ENCODE measurements at regions not wholly inside any gene's neighbourhood (a gene's known extent, or its start where the extent isn't known, plus 50 kb on each side); places are given as distances from the start of the nearest gene placed in this dataset.
"Not testable (repeated sequence)": the region's sequence is repeated elsewhere in the genome, so short reads cannot be mapped to it uniquely, and the experiment has no call there.

DNA sequence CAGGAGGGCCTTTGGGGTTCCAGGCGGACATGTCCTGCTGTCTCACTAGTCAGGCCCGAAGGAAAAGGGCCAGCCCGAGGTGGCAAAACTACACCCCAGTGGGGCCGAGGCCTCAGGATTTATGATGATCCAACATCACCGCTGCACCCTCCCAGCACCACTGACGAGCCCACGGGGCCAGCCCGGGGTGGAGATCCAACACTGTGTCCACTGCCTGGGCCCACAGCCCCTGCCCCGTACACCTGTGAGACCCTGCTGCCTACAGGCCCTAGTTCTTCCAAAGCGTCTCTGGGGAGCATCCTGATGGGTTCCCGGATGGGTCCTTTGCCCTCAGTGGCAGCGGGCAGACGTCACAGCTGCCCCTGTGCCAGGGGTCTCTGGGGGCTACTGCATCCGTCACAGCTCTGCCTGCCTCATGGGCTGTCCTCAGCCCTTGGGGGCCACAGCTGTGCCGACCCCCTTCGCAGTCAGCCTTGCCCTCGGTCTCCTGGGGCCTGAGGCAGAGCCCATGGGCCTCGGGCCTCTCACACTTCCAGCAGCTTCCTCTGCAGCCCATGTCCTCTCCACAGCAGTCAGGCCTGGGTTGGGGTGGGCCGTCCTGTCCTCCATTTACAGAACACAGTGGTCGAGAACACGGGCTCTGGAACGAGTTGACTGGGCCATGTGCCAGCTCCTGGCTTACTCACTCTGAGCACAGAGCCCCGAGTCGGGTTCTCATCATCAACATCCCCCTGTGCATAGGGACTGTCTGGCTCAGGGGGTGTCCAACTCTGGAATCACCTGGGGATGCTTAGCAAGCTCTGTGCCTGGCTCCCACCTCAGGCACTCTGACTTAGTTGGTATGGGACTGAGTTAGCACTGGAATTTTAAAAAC lies 64.9 kb downstream of the FOXL3 start:
- in situ Hi-C loops (cut with HindIII; ENCODE audit: low pct_unique_long_range_greater_than_20kb, low sequenced_read_pairs) = no loop called here

DNA sequence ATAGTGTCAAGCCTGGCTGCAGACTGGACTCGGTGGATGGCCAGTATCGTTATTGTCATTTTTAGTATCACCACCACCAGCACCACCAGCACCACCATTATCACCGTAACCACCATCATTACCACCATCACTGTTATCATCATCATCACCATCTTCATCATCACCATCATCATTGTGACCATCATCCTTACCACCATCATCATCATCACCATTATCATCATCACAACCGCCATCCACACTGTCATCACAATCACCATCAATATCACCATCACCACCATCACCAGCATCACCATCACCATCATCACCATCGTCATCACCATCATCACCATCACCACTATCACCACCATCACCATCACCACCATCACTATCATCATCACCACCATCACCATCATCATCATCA lies 65.6 kb downstream of the FOXL3 start:
- no peak for DNase-seq (ENCODE audit: low read depth, low spot score)
- in situ Hi-C loops (cut with HindIII; ENCODE audit: low pct_unique_long_range_greater_than_20kb, low sequenced_read_pairs) = no loop called here

More for the DNA sequence above, 64.9 kb downstream of the FOXL3 start:
- DNase-seq (ENCODE audit: low read depth, low spot score) = no peak

DNA sequence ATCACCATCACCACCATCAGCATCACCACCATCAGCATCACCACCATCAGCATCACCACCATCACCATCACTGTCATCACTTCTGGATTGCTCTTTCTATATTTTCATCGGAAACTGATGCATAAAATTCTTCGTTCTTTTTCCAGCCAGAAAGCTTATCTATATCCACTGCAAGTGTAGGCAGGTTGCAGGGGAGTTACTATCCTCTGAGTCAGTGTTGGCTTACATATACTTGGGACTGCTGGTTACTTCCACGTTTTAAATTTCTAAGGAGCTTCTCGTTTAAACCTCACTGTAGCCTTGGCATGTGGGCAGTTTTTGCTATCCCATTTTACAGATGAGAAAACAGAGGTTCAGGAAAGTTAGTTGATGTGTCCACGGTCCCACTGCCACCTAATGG lies 66.1 kb downstream of the FOXL3 start:
- no peak for DNase-seq (ENCODE audit: low read depth, low spot score)
- in situ Hi-C loops (cut with HindIII; ENCODE audit: low pct_unique_long_range_greater_than_20kb, low sequenced_read_pairs) = no loop called here

DNA sequence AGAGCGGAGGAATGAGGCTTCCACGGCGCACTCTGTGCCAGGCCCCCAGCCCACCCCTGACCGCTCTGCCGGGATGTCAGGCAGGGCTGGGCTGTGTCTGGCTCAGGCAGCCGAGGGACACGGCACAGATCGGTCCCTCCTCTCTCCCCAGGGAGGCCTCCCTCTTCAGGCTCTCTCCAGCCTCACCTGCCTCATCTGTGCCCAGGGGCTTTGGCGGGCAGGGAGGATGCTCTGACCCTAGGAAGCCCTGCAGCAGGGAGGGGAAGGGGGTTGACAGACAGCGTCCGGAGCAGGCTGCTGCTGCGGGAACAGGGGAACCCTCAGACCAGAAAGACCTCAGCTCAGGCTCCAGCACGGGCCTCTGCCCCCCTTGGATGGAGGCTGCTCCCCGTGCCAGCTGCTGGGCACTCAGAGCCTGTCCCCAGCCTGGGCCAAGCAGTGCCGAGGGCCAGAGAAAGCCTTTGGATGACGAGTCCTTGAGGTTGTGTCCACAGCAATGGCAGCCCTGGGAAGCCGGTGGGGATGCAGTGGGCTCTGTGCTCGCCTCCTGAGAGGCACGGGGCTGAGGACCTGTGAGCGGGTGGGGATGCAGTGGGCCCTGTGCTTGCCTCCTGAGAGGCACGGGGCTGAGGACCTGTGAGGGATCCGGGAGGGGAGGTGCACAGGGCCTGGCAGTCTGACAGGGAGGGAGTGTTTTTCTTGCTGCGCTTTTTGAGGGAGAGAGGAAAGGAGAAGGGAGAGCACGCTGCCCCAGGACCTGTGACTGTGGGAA lies 66.9 kb downstream of the FOXL3 start:
- DNase-seq (ENCODE audit: low read depth, low spot score) = no peak
- in situ Hi-C loops (cut with HindIII; ENCODE audit: low pct_unique_long_range_greater_than_20kb, low sequenced_read_pairs) = no loop called here

DNA sequence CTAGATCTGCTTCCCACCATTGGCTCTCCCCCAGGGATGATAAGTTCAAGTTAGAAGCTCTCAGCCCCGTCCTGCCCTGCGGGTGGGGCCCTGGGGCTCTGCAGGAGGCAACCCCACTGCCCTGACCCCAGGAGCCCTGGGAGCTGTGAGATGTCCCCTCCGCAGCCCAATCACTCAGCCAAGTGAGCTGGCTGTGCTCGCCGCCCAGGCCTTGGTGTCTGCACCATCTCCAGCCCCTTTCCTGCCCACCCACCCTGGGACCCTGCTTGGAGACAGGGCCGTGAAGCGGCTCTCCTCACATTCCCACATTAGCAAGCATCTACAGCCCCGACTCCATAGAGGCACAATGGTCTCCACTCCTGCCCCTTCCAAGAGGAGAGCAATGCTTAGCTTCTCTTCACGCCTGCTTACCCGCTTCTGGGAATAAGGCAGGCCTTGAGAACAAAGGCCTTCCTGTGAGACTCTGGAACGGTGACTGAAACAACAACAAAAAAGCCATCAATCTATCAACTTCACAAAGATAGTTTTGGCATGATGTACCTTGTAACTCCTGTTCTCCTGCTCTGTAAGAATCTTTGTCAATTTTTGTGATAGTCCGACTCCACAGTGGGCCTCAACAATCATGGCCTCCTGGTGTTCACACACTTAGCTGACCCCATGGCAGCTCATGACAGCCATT lies 67.7 kb downstream of the FOXL3 start:
- no peak for DNase-seq (ENCODE audit: low read depth, low spot score)
- in situ Hi-C loops (cut with HindIII; ENCODE audit: low pct_unique_long_range_greater_than_20kb, low sequenced_read_pairs) = no loop called here

DNA sequence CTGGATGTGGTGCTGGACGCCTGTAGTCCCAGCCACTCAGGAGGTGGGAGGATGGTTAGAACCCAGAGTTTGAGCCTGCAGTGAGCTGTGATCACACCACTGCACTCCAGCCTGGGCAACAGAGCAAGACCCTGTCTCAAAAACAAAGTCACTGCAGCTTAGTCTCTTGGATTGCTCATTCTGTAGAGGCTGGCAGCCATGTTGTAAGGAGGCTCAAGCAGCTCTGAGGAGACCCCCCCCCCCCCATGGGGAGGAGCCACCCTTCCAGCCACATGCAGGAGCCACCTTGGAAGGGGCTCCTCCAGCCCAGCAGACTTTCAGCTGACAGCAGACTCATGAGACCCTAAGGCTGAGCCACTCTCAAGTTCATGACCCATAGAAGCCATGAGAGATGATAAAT lies 68.4 kb downstream of the FOXL3 start:
- no peak for DNase-seq (ENCODE audit: low read depth, low spot score)

DNA sequence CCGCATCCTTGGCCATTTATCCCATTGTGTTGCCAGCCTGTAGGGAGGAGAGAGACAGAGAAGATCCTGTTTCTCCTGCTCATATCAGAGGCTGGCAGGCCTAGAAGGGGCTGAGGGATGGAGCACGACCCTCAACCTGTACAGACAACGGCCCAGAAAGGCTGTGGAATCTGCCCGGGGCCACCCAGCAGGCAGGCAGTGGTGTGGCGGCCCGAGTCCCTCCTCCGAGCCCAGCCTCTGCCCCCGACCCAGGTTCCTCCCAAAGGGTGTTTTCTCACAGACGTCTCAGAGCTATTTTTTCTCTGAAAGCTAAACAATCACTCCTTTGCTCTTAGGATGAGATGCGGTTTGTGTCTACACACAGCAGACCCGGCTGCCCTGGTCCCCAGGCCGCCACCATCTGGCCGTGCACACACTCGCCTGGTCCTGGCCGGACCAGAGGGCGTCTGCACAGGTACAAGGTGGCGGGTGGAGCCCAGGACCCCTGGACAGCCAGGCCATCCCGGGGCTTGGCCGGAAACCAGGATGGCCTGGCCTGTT lies 69.3 kb downstream of the FOXL3 start:
- no peak for DNase-seq (ENCODE audit: low read depth, low spot score)
- in situ Hi-C loops (cut with HindIII; ENCODE audit: low pct_unique_long_range_greater_than_20kb, low sequenced_read_pairs) = no loop called here

More for the DNA sequence above, 68.4 kb downstream of the FOXL3 start:
- in situ Hi-C loops (cut with HindIII; ENCODE audit: low pct_unique_long_range_greater_than_20kb, low sequenced_read_pairs) = no loop called here

DNA sequence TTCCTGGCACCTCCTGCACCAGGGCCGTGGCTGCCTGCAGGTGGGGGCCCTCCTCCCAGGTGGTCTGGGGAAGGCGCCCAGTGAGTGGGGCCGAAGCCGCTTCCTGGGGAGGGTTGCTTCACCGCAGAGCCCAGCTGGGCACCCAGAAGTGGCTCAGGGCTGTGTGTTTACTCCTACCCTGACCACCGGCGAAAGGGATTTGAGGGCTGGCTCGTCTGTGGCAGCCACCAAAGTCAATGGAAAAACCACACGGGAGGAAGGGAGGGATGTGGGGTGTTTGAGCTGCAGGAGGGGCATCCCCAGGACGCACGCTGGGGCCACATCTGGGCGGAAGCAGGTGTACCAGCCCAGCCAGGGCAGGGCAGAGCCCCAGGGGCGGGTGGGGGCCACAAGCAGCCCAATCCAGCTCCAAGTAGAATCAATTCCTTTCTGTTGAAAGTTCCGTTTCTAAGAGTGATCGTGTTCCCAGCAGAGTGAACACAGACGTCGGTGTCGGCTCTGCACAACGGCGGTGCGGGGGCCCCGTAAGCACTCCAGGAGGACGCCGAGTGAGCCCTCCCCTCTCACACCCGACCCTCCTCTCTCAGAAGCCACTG lies 69.9 kb downstream of the FOXL3 start:
- in situ Hi-C loops (cut with HindIII; ENCODE audit: low pct_unique_long_range_greater_than_20kb, low sequenced_read_pairs) = no loop called here

DNA sequence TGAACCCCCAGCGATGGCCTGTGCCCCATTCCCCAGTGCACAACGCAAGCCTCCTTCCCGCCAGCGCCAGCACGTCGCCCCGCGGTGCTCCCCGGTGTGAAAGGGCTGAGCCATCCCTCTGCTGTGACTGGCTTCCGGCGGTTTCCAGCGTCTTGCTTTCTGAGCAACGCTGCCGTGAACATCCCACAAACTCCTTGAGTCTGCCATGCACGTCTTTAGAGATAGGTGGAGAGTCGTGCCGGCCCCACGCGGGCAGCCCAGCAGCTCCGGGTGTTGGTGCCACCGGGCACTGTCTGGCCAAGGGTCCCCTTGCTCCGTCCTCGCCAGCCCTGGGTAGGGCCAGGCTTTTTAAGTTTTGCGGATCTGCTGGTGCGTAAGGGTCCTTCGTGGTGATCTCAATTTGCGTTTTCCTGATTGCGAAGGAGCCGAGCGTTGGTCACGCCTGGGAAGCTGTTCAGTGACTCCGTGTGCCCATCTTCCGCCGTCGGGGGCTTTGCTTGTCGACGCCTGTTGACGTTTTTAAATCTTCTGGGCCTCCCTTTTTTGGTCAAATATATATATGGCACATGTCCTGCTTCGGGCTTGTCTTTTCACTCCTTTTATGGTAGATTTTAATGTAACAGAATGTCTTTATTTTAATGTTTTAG lies 70.6 kb downstream of the FOXL3 start:
- in situ Hi-C loops (cut with HindIII; ENCODE audit: low pct_unique_long_range_greater_than_20kb, low sequenced_read_pairs) = no loop called here
- no peak for DNase-seq (ENCODE audit: low read depth, low spot score)

More for the DNA sequence above, 69.9 kb downstream of the FOXL3 start:
- DNase-seq (ENCODE audit: low read depth, low spot score) = no peak

DNA sequence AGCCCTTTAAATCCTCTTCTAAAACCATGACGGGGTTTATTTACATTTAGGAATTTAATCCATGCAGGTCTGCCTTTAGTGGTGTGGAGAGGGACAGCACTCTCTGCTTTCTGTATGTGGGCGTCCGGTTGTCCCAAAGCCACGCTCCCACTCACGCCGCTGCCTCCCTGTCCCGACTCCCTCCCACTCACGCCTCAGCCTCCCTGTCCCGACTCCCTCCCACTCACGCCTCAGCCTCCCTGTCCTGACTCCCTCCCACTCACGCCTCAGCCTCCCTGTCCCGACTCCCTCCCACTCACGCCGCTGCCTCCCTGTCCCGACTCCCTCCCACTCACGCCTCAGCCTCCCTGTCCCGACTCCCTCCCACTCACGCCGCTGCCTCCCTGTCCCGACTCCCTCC lies 71.2 kb downstream of the FOXL3 start:
- DNase-seq (ENCODE audit: low read depth, low spot score); in situ Hi-C loops (cut with HindIII; ENCODE audit: low pct_unique_long_range_greater_than_20kb, low sequenced_read_pairs): not testable (repeated sequence)

DNA sequence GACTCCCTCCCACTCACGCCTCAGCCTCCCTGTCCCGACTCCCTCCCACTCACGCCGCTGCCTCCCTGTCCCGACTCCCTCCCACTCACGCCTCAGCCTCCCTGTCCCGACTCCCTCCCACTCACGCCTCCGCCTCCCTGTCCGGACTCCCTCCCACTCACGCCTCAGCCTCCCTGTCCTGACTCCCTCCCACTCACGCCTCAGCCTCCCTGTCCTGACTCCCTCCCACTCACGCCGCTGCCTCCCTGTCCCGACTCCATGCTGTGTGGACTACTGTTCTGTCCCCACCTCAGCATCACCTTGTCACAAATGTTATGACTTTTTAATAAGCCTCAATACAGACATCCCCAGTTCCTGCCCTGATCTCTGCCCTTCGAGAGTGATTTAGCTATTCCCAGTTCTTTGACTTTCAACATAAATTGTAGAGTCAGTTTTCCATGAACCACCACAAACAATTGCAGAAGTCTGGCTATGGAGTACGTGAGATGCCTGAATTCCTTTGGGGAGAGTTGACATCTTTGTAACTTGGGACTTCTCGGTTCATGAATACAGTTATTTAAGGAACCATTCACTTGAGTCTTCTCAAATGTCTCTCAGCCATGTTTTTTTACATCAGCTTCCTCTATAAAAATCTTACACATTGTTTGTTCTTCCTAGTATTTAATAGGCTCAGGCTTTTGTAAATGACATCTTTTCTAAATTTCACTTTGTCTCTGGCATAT lies 71.9 kb downstream of the FOXL3 start:
- in situ Hi-C loops (cut with HindIII; ENCODE audit: low pct_unique_long_range_greater_than_20kb, low sequenced_read_pairs) = no loop called here
- DNase-seq (ENCODE audit: low read depth, low spot score) = no peak

DNA sequence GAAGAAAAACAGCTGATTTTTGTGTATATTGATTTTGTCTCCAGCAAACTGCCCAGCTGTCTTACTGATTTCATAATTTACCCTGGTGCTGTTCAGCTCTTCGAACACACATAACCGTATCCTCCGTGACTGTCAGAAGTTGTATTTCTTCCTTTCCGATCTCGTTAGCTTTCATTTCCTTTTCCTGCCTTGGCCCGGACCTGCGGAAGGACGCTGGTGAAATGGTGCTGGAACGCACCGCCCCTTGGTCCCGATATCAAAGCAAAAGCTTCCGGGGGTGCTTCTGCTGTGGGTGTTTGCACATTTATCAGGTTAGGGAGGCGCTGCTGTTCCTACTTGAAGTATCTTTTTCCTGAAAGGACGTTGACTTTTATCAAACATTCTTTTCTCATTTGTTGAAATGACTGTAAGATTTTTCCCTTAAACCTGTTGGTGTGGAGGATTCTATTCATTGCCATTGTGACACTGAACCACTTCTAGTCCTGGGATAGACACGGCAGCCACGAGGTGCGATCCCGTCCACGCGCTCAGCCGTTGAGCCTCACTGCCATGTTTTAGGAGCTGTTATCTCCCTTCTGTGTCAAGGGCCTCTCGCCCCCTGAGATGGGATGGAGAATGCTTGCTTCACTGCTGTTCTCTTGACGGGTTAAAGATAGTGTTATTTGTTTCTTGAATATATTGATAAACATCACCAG lies 72.6 kb downstream of the FOXL3 start:
- in situ Hi-C loops (cut with HindIII; ENCODE audit: low pct_unique_long_range_greater_than_20kb, low sequenced_read_pairs) = no loop called here
- DNase-seq (ENCODE audit: low read depth, low spot score) = no peak

DNA sequence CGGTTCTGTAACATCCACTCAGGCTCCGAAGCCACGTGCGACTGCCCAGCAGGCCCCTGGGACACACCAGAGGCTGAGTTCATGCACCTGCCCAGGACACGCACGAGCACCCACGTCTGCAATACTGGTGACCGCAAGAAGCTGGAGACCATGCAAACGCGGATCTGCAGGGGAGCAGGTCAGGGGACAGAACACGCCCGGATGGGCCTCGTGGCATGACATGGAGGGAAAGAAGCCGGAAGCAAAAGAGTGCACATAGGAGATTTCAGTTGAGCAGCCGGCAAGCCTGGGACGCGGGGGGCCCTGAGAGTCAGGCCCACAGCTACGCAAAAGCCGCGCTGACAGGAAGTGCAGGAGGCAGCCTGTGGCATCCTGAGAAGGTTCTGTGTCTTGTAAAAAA lies 73.7 kb downstream of the FOXL3 start:
- in situ Hi-C loops (cut with HindIII; ENCODE audit: low pct_unique_long_range_greater_than_20kb, low sequenced_read_pairs) = no loop called here
- DNase-seq (ENCODE audit: low read depth, low spot score) = no peak

DNA sequence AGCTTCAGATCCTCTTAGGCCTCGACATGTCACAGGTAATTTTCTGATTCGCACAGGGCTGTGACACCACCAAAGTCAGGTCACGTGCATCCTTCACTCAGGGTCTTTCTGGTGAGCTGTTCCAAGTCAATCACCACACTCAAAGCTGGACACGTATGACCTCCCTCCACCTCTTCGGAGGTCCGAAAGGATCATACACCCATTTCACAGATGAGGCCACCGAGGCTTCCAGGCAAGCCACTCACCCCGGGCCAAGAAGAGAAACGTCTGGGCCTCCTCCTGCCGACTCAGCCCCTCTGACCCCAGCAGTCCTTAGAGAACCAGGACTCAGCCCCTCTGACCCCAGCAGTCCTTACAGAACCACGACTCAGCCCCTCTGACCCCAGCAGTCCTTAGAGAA lies 74.6 kb downstream of the FOXL3 start:
- DNase-seq (ENCODE audit: low read depth, low spot score) = no peak
- in situ Hi-C loops (cut with HindIII; ENCODE audit: low pct_unique_long_range_greater_than_20kb, low sequenced_read_pairs) = no loop called here

DNA sequence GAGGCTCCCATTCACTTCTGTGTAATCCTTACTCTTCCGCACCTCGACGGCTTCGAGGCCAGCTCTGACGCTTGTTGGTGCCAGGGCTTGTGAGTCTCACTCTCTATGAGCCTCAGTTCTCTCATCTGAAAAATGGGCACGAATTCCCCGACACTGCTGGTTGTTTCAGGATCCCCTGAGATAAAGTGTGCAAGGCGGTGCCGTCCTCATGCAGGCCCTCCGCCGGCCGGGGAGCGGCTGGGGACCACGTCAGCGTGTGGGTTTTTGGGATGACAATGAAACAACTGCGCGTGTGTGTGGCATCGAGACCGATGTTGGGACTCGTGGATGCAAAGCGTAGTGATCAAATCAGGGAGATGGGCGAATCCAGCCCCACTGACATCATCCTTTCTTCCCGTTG lies 75.6 kb downstream of the FOXL3 start:
- DNase-seq (ENCODE audit: low read depth, low spot score) = no peak
- in situ Hi-C loops (cut with HindIII; ENCODE audit: low pct_unique_long_range_greater_than_20kb, low sequenced_read_pairs) = no loop called here

DNA sequence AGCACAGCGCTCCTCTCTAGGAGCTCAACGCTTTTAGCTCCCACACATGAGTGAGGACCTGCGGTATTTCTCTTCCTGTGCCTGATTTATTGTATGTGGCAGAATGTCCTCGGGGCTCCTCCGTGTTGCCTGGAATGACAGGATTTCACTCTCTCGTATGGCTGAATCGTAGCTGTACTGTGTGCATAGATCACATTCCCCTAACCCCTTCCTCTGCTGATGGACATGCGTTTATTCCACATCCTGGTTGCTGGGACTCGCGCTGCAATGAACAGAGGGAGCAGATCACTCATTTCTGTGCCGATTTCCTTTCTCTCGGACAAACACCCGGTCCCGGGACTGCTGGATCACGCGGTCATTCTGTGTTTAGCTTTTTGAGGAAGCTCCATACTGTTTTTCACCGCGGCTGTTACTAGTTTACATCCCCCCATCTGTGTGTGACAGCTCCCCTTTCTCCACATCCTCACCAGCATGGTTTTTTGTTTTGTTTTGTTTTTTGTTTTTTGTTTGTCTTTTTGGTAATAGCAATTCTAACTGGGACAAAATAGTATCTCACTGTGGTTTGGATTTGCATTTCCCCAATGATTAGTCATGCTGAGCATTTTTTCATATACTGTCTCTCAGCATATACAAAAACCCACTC lies 76.3 kb downstream of the FOXL3 start:
- in situ Hi-C loops (cut with HindIII; ENCODE audit: low pct_unique_long_range_greater_than_20kb, low sequenced_read_pairs) = no loop called here
- DNase-seq (ENCODE audit: low read depth, low spot score) = peak; percentile 43
